ENCODE measurements at regions not wholly inside any gene's neighbourhood (a gene's known extent, or its start where the extent isn't known, plus 50 kb on each side); places are given as distances from the start of the nearest gene placed in this dataset.
A peak's percentile ranks its signal among the peaks of the same experiment; 100 is the strongest.

- no peak overlapping the region for H3K4me3 ChIP-seq (ENCODE audit: extremely low read depth in 1 of 4, insufficient read depth in 2 of 4, low read depth in 3 of 4, low read length in 4 of 4)
- H3K4me2 ChIP-seq (ENCODE audit: insufficient read depth in 1 of 2, low read depth in 2 of 2, low read length in 2 of 2) = no peak overlapping the region
- 0 out of 2 replicates have a peak overlapping the region, but pooled peaks have one; percentile 40 for H2AFZ ChIP-seq (ENCODE audit: low read length)
- H4K20me1 ChIP-seq (replicated peaks in 1 of 2; ENCODE audit: control insufficient read depth in 1 of 2, insufficient read depth in 2 of 2, low read length in 2 of 2) = no peaks in the 10 kb centered on the region
- no peaks in the 10 kb centered on the region for H3K9me3 ChIP-seq (ENCODE audit: insufficient read depth in 2 of 2, low read depth in 1 of 2, low read length in 1 of 2)
- no peak overlapping the region for H2BK12ac ChIP-seq (ENCODE audit: low read depth, low read length)
- H2BK15ac ChIP-seq (ENCODE audit: low read length) = no peak overlapping the region
- no peak overlapping the region for H2AK5ac ChIP-seq (ENCODE audit: low read depth, low read length)
- H2BK5ac ChIP-seq (ENCODE audit: low read depth, low read length) = no peak overlapping the region
- H3K56ac ChIP-seq (replicated peaks; ENCODE audit: insufficient read length, low read depth, low read length) = no peak overlapping the region
- FAIRE-seq (no peak), DNase-seq (ENCODE audit: low read depth in 1 of 2, low spot score in 2 of 2) (no peak)
- 95% methylated on average over 6 of the region's 6 CpGs; no CpG with 5 or more reads in 1 of the 2 experiments for WGBS, 2 experiments (ENCODE audit: extremely low coverage in 1 of 2, insufficient coverage in 1 of 2, insufficient read length in 1 of 2, insufficient replicate concordance in 2 of 2, low coverage in 1 of 2, low lambda C conversion rate in 2 of 2, missing lambda C conversion rate in 1 of 2)
- H3K79me1 ChIP-seq (ENCODE audit: low read depth, low read length) = no peaks in the 10 kb centered on the region
- H4K5ac ChIP-seq (ENCODE audit: insufficient read length, low read depth, low read length) = no peak overlapping the region
- H2BK20ac ChIP-seq (ENCODE audit: low read length) = no peak overlapping the region
- ChIA-PET POLR2A (ENCODE audit: partially characterized antibody) (no interaction called here), CTCF (ENCODE audit: partially characterized antibody) (no interaction called here)
- no peak overlapping the region for H4K8ac ChIP-seq (ENCODE audit: extremely low read depth, insufficient read depth, low read length)
- H3K4me1 ChIP-seq (replicated peaks in 1 of 4; ENCODE audit: control insufficient read depth in 3 of 4, insufficient read depth in 4 of 4, low read length in 3 of 4) = no peaks in the 10 kb centered on the region
- no peaks in the 10 kb centered on the region for H3K23me2 ChIP-seq (ENCODE audit: low read depth, low read length)
- no peaks in the 10 kb centered on the region for H3K79me2 ChIP-seq (ENCODE audit: control insufficient read depth in 1 of 2, insufficient read depth in 2 of 2, low read length in 2 of 2)
- no peak overlapping the region for H3K23ac ChIP-seq (ENCODE audit: insufficient read length)
- no peak overlapping the region for H3K18ac ChIP-seq (ENCODE audit: extremely low read depth, low read length)
- no peak overlapping the region for H3K27ac ChIP-seq (ENCODE audit: low read depth, low read length)
- H3K4ac ChIP-seq (replicated peaks; ENCODE audit: insufficient read length, low read depth, low read length) = no peak overlapping the region
- H3K9ac ChIP-seq (replicated peaks in 1 of 4; ENCODE audit: extremely low read depth in 1 of 4, low read depth in 3 of 4, low read length in 3 of 4) = no peak overlapping the region
- H2BK120ac ChIP-seq (replicated peaks; ENCODE audit: low read depth, low read length) = no peak overlapping the region
- H4K91ac ChIP-seq (replicated peaks; ENCODE audit: insufficient read length, low read length) = no peak overlapping the region
- H3K14ac ChIP-seq (ENCODE audit: insufficient read length) = no peak overlapping the region
- no peaks in the 10 kb centered on the region for H3K27me3 ChIP-seq (replicated peaks in 1 of 4; ENCODE audit: control insufficient read depth in 3 of 4, extremely low read depth in 1 of 4, insufficient read depth in 3 of 4, low read length in 3 of 4)
- no peaks in the 10 kb centered on the region for H3K36me3 ChIP-seq (ENCODE audit: control insufficient read depth in 2 of 4, insufficient read depth in 4 of 4, low read length in 3 of 4)
- no peak for TF ChIP-seq TAF1 (IDR thresholded peaks at IDR 0.05; ENCODE audit: low read depth, low read length)
- no peak for TF ChIP-seq POLR2A (IDR thresholded peaks at IDR 0.05; ENCODE audit: control extremely low read depth in 1 of 2, low read depth in 2 of 2, low read length in 2 of 2)
- TF ChIP-seq SP4 (IDR thresholded peaks at IDR 0.05; ENCODE audit: low read length) = no peak
- TF ChIP-seq HDAC2 (IDR thresholded peaks at IDR 0.05; ENCODE audit: borderline replicate concordance in 1 of 2, low read depth in 2 of 2, low read length in 2 of 2) = no peak
- TF ChIP-seq SUZ12 (IDR thresholded peaks at IDR 0.05; ENCODE audit: low read length) = no peak
- TF ChIP-seq ZNF274 (IDR thresholded peaks at IDR 0.05; ENCODE audit: borderline replicate concordance, extremely low read depth, low read length) = no peak
- no peak for TF ChIP-seq RXRA (IDR thresholded peaks at IDR 0.05; ENCODE audit: insufficient read depth, low read depth, low read length)
- TF ChIP-seq NANOG (IDR thresholded peaks at IDR 0.05; ENCODE audit: insufficient read depth, low read depth, low read length, poor library complexity, severe bottlenecking) = no peak
- no peak for TF ChIP-seq EGR1 (IDR thresholded peaks at IDR 0.05; ENCODE audit: borderline replicate concordance, low read depth, low read length)
- no peak for TF ChIP-seq ATF3 (IDR thresholded peaks at IDR 0.05; ENCODE audit: insufficient read depth, low read depth, low read length)
- TF ChIP-seq PHF8 (conservative IDR thresholded peaks at IDR 0.05; ENCODE audit: low read depth, low read length) = no peak
- no peak for TF ChIP-seq SIRT6 (IDR thresholded peaks at IDR 0.05; ENCODE audit: low read length)
- TF ChIP-seq TBP (IDR thresholded peaks at IDR 0.05; ENCODE audit: low read depth, low read length) = no peak
- TF ChIP-seq CHD2 (IDR thresholded peaks at IDR 0.05; ENCODE audit: low read length) = no peak
- no peak for TF ChIP-seq GTF2F1 (IDR thresholded peaks at IDR 0.05; ENCODE audit: borderline replicate concordance, low read depth, low read length)
- no peak for TF ChIP-seq BRCA1 (IDR thresholded peaks at IDR 0.05; ENCODE audit: low read depth, low read length)
Observed at GRCh38 chr5:100731768-100732167, 171.3 kb downstream of the ST8SIA4 start.

Data from H1 (cell line).